AG04449 (cell line): ENCODE measurements at regions not wholly inside any gene's neighbourhood (a gene's known extent, or its start where the extent isn't known, plus 50 kb on each side); places are given as distances from the start of the nearest gene placed in this dataset.

Experiments used
- CTCF ChIA-PET: fragments of 350-600 bp; formaldehyde crosslinking; extraction: SDS; loops from one replicate; lab custom pipeline; 2021; ENCODE audit warnings: antibody characterized with exemption; lab: Yijun Ruan, JAX
- POLR2A ChIA-PET: fragments of 400-600, 350-600 bp; formaldehyde crosslinking; extraction: SDS; loops from one replicate; lab custom pipeline; 2020; ENCODE audit warnings: antibody characterized with exemption, inconsistent platforms; lab: Yijun Ruan, JAX
- DNase-seq: peaks from one replicate; pipeline ENCODE4 v3.0.0-alpha.2; 2010; ENCODE audit warnings: low read depth, low spot score
- H3K4me3 ChIP-seq: 2 replicates; pipeline ENCODE4 v1.5.1; 2011; ENCODE audit warnings: low read depth, mild to moderate bottlenecking, control low read depth, low read length
- TF ChIP-seq, protein P1 (sequence below): IDR thresholded peaks from one replicate; pipeline ENCODE4 v1.5.1; 2011; ENCODE audit warnings: mild to moderate bottlenecking, moderate library complexity, low read length, control low read depth, inconsistent platforms; ENCODE audit not compliant: insufficient read depth; ENCODE audit errors: missing control alignments

DNA sequence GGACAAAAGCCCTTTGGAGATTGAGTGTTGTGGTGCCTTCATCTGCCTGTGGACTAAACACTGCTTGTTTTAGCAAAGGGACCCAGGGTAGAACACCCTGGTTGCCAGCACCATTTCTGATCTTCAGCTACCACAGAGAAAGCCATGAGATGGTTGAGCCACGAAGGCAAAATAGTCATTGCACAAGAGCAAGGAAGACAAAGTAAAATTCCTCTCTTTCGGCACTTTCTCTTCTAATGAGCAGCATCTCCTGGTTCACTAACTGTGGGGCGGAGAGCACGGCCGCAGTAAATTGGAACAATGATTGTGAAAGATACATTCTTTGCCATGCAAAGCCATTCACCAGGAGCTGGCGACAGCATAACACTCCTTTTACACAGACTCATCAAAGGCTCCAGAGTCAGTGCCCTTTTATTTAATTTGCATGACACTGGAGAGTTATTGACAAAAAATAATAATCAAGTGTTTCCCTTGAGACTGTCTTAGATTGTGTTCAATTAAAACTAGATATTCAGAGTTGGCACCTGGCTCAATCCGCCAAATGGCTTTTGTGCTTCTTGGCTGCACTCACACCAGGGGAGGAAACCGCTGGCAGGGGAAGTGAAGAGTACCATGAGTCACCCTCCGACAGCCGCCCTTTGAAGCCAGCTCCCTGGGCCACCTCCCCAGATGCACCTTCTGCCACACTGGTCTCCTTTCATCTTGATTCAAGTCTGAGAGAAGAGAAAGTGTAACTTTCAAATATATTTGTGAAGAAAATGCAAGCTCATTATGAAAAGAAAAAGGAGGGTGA is 100.5 kb upstream of the MEIS1 start:
- ChIA-PET CTCF (no interaction called here), POLR2A (no interaction called here)
- DNase-seq = no peak

GRCh38 chr2:66331176-66331575 is 103.7 kb upstream of the MEIS1 start:
- no peak overlapping the region for H3K4me3 ChIP-seq
- CTCF ChIA-PET = no interaction called here
- TF ChIP-seq, protein P1, sequence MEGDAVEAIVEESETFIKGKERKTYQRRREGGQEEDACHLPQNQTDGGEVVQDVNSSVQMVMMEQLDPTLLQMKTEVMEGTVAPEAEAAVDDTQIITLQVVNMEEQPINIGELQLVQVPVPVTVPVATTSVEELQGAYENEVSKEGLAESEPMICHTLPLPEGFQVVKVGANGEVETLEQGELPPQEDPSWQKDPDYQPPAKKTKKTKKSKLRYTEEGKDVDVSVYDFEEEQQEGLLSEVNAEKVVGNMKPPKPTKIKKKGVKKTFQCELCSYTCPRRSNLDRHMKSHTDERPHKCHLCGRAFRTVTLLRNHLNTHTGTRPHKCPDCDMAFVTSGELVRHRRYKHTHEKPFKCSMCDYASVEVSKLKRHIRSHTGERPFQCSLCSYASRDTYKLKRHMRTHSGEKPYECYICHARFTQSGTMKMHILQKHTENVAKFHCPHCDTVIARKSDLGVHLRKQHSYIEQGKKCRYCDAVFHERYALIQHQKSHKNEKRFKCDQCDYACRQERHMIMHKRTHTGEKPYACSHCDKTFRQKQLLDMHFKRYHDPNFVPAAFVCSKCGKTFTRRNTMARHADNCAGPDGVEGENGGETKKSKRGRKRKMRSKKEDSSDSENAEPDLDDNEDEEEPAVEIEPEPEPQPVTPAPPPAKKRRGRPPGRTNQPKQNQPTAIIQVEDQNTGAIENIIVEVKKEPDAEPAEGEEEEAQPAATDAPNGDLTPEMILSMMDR = no peak
- POLR2A ChIA-PET = interaction anchor here (0.7 kb wide), 1 partner anchor 60 kb away, joined by 3 read pairs; no protein-coding TSS in a partner anchor
- no peak for DNase-seq

More for the DNA sequence above, 100.5 kb upstream of the MEIS1 start:
- H3K4me3 ChIP-seq = no peak overlapping the region
- TF ChIP-seq, protein P1 = no peak

DNA sequence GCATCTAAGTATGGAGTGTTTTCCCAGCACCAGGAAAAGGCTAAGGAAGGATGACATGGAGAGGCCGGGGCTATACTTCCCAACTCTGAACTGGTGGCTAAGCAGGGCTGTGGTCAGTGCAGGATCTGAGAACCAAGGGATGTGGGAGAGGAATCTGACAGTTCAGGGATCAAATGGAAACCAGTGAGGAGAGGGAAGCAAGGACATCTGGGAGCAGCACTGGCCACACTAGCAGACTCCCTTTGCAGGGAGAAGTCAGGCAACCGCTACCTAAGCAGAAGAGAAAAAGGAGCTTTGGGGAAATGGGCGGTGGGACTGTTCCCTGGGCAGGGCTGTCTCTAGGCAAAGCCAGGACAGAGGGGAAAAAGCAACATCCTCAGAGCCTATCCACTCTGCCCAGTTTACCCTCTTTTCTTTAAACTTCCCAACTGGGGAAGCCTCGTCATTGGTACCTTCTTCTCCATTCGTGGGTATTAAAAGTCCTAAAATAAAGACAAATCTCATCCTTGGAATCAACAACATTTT is 105.8 kb upstream of the MEIS1 start:
- CTCF ChIA-PET = no interaction called here
- TF ChIP-seq, protein P1 = no peak
- no peak for DNase-seq
- POLR2A ChIA-PET = no interaction called here
- no peak overlapping the region for H3K4me3 ChIP-seq

- H3K4me3 ChIP-seq = no peak overlapping the region
Measured at GRCh38 chr2:66327066-66327740, 107.7 kb upstream of the MEIS1 start.

DNA sequence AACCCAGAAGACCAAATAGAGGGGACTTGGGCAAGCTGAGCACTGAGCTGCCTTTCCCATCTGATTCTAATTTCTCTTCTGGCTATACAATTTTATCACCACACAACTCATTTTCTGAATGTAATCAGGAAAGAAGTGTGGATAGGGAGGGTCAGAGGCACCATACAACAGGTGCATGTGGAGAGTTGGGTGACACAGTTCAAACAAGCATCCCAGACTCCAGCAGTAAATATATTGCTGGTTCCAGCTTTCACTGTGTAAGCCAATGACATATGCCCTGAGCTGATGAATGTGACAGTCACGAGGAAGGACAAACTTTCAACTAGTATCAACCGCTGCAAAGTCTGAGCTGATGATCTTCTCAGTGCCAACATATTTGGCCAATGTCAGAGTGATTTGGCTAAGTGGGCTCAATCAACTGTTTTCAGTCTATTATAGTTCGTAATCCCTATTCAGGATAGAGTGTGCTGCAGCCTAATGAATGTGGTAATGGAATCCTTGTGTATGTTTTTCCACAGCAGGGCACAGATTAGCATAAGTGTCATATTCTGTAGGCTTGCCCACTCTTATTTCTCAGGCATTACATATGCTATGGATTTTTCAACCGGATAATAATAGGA is 109.9 kb upstream of the MEIS1 start:
- no peak for DNase-seq
- ChIA-PET CTCF (no interaction called here), POLR2A (no interaction called here)
- TF ChIP-seq, protein P1 = no peak
- H3K4me3 ChIP-seq = no peak overlapping the region

More at GRCh38 chr2:66327066-66327740, 107.7 kb upstream of the MEIS1 start:
- no peak for DNase-seq
- ChIA-PET CTCF (no interaction called here), POLR2A (no interaction called here)
- TF ChIP-seq, protein P1 = no peak
